ENCODE measurements at regions not wholly inside any gene's neighbourhood (a gene's known extent, or its start where the extent isn't known, plus 50 kb on each side); places are given as distances from the start of the nearest gene placed in this dataset.

DNA sequence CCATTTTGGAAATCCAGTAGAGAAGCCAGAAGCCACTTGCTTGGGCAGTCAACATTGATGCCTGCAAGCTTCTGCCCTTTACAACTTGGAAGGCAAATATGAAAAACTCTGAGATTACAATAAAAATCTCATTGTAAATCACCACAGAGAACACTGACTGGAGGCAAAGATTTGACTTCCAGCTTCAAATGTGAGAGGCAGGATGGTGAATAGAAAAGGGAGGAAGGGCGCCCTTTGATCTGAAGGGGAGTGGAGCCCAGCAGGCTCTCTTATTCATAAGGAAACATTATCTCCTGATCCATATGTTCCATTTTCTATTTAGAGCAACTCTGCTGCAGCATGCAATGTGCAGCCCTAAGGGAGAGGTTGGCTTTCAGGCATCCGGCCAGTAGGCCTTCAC is 348.3 kb downstream of the AJAP1 start:
- no peak for DNase-seq
- Mint-ChIP-seq H3K4me1 (ENCODE audit: low read depth) (no peaks in the 10 kb centered on the region), H3K4me3 (no peak overlapping the region), H3K9me3 (peaks cover 81% of the 10 kb centered on the region), H3K36me3 (ENCODE audit: low read depth) (peaks cover 8% of the 10 kb centered on the region), H3K27ac (no peak overlapping the region), H3K27me3 (ENCODE audit: insufficient read depth) (no peaks in the 10 kb centered on the region; the same call in 1 of the 2 replicates)
- no peak for TF ChIP-seq CTCF (IDR thresholded peaks at IDR 0.05)

GRCh38 chr1:5001466-5001865 is 347.1 kb downstream of the AJAP1 start:
- no peak for DNase-seq
- Mint-ChIP-seq H3K27me3 (ENCODE audit: insufficient read depth) (no peaks in the 10 kb centered on the region; the same call in 1 of the 2 replicates), H3K9me3 (peaks cover 83% of the 10 kb centered on the region)

DNA sequence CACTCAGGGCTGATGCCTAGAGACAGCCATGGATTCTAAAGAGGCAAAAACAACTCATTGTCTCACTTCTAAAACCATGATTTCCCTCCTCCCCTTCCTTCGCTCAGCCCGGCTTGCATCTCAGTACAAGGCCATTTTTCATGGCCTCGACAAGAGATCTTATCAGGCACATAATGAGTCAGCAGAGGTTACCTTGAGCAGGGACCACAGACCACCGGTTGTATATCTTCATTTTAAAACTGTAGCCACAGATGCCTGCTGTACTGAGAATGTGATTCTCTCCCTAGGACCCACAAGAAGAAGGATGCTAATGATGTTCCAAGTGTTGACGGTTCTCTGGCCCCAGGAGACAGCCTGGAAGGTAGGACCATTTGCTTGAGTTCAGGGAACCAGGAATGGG is 331.9 kb downstream of the AJAP1 start:
- peaks cover 30% of the 10 kb centered on the region for H3K9me3 Mint-ChIP-seq
- no peaks in the 10 kb centered on the region for H3K36me3 Mint-ChIP-seq (ENCODE audit: low read depth)
- no peak overlapping the region for H3K4me3 Mint-ChIP-seq
- no peak for TF ChIP-seq CTCF (IDR thresholded peaks at IDR 0.05)
- peaks cover 2% of the 10 kb centered on the region; the same call in 1 of the 2 replicates for H3K27me3 Mint-ChIP-seq (ENCODE audit: insufficient read depth)
- no peak for DNase-seq
- H3K27ac Mint-ChIP-seq = no peak overlapping the region
- H3K4me1 Mint-ChIP-seq (ENCODE audit: low read depth) = no peaks in the 10 kb centered on the region

More at GRCh38 chr1:5001466-5001865, 347.1 kb downstream of the AJAP1 start:
- H3K4me1 Mint-ChIP-seq (ENCODE audit: low read depth) = no peaks in the 10 kb centered on the region
- H3K27ac Mint-ChIP-seq = no peak overlapping the region
- H3K4me3 Mint-ChIP-seq = no peak overlapping the region
- peaks cover 11% of the 10 kb centered on the region for H3K36me3 Mint-ChIP-seq (ENCODE audit: low read depth)
- no peak for TF ChIP-seq CTCF (IDR thresholded peaks at IDR 0.05)

- Mint-ChIP-seq H3K27ac (no peak overlapping the region), H3K4me1 (ENCODE audit: low read depth) (no peaks in the 10 kb centered on the region), H3K27me3 (ENCODE audit: insufficient read depth) (peaks cover 2% of the 10 kb centered on the region; the same call in 1 of the 2 replicates), H3K9me3 (peaks cover 35% of the 10 kb centered on the region), H3K36me3 (ENCODE audit: low read depth) (no peaks in the 10 kb centered on the region), H3K4me3 (no peak overlapping the region)
- no peak for DNase-seq
- no peak for TF ChIP-seq CTCF (IDR thresholded peaks at IDR 0.05)
Observed at GRCh38 chr1:4984841-4985240, 330.4 kb downstream of the AJAP1 start.

GRCh38 chr1:4980211-4980610 is 325.8 kb downstream of the AJAP1 start:
- Mint-ChIP-seq H3K27ac (no peak overlapping the region), H3K4me3 (no peak overlapping the region), H3K27me3 (ENCODE audit: insufficient read depth) (no peaks in the 10 kb centered on the region), H3K9me3 (peaks cover 46% of the 10 kb centered on the region), H3K4me1 (ENCODE audit: low read depth) (no peaks in the 10 kb centered on the region), H3K36me3 (ENCODE audit: low read depth) (no peaks in the 10 kb centered on the region; the same call in 1 of the 2 replicates)
- no peak for TF ChIP-seq CTCF (IDR thresholded peaks at IDR 0.05)
- no peak for DNase-seq
